GM21423 (cell line): ENCODE measurements at regions not wholly inside any gene's neighbourhood (a gene's known extent, or its start where the extent isn't known, plus 50 kb on each side); places are given as distances from the start of the nearest gene placed in this dataset.

Experiments used
- ATAC-seq: cut with Tn5 transposase; IDR thresholded peaks from one replicate; pipeline ENCODE4 v1.9.1; 2021; ENCODE audit warnings: mild to moderate bottlenecking, moderate library complexity; ENCODE audit not compliant: unreplicated experiment

DNA sequence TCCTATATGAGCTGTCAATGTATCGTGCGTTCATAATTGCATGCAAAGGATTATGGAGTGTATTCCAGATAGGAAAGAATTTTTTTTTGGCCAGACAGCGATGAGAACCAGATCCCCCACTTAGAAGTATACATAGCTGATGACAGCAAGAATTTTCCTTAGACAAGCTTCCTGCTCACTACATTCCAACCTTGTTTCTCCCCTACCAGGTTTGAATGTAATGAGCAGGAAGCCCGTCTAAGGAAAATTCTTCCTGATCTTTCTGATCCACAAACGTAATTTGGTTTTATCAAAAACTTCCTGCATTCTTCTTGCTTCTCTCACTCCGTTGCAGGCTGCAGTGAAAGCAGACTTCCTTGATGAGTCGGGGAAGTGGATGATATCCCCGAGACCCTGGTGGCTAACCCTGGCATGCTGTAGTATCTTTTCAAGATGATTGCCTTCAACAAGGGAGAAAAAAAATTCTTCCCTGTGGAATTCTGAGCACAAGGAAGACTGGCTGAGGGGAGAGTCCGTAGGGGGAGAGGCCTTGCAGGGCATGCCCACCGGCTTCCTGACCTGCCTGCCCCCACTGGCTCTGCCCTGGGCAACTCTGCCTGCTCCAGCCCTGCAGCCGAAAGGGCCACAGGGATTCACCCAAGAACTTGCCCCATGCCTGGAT, 243.1 kb downstream of the TLE3 start:
- no peak for ATAC-seq

- ATAC-seq = no peak
These were observed 242.3 kb downstream of the TLE3 start for GRCh38 chr15:69855258-69856000.

GRCh38 chr15:69857250-69857649, 240.5 kb downstream of the TLE3 start:
- ATAC-seq = no peak

GRCh38 chr15:69857686-69858391, 239.9 kb downstream of the TLE3 start:
- no peak for ATAC-seq

GRCh38 chr15:69858456-69858855, 239.3 kb downstream of the TLE3 start:
- ATAC-seq = no peak

DNA sequence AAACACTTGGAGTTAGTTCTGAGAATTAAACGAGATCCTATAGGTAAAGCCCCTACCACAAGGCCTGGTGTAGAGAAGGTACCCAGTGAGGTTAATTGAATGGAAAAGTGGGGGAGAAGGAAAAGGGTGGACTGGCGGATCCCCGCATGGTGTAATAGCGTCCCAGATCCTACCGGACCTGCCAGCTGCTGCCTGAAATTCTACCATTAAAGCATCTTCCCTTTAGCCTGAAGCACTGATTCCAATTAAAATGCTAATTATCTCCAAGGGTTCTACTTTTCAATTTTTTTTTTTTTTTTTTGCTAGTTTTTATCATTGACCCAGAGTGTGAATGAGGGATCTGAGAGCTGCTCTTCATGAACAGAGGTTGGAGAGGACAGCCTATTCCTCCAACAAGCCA, 237.9 kb downstream of the TLE3 start:
- ATAC-seq = no peak

- ATAC-seq = no peak
These were observed 237.4 kb downstream of the TLE3 start for GRCh38 chr15:69860321-69860720.

GRCh38 chr15:69860921-69861320, 236.8 kb downstream of the TLE3 start:
- ATAC-seq = no peak

GRCh38 chr15:69861331-69862171, 236.2 kb downstream of the TLE3 start:
- no peak for ATAC-seq

DNA sequence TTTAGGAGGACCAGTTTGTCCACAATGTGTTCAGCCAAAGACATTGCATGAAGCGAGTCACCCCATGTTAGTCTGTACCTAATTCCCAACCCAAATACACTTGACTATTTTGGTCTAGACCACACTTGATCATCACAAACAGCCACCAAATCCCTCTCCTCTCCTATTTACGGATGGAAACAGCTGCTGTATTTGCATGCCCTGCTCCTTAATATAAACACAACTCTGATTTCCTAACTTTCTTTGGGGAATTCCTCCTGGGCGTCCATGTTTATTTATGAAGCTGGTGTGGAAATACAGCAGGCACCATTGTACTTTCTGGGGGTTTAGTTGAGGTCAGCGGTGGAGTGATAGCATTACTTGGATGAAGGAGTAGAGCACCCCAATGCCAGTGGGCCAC, 235.2 kb downstream of the TLE3 start:
- no peak for ATAC-seq

- no peak for ATAC-seq
These were observed 234.3 kb downstream of the TLE3 start for GRCh38 chr15:69863446-69863845.

DNA sequence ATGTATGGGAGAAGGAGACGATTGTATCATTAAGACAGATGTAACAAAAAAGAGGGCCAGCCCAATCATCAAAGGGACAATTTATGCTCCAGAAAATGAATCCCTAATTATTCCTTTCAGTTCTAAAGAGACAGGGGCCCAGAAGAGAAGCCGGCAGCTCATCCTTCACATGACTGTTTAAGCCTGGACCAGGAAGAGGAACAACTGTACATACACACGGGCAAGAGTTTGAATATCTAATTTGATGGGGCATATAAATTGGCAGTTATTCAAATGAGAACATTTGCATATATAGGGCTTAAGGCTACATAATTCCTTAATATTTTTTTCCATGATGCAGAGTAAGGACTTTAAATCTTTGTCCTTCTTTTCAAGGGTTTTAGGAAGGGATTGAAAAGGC, 232.3 kb downstream of the TLE3 start:
- ATAC-seq = no peak

- ATAC-seq = no peak
These were observed 229.0 kb downstream of the TLE3 start for GRCh38 chr15:69868756-69869155.

DNA sequence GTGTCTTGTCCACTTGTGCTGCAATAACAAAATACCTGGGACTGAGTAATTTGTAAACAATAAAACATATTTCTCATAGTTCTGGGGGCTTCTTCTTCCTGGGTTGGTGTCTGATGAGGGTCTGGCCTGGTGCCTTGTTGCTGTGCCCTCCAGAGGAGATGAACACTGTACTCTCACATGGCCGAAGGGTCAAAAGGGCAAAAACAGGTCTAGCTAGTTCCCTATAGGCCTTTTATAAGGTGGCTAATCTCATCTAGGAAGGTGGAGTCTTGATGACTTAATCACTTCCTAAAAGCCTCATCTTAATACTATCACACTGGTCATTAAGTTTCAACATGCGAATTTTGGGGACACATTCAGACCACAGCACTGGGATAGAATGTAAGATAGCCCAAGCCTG, 228.4 kb downstream of the TLE3 start:
- no peak for ATAC-seq

DNA sequence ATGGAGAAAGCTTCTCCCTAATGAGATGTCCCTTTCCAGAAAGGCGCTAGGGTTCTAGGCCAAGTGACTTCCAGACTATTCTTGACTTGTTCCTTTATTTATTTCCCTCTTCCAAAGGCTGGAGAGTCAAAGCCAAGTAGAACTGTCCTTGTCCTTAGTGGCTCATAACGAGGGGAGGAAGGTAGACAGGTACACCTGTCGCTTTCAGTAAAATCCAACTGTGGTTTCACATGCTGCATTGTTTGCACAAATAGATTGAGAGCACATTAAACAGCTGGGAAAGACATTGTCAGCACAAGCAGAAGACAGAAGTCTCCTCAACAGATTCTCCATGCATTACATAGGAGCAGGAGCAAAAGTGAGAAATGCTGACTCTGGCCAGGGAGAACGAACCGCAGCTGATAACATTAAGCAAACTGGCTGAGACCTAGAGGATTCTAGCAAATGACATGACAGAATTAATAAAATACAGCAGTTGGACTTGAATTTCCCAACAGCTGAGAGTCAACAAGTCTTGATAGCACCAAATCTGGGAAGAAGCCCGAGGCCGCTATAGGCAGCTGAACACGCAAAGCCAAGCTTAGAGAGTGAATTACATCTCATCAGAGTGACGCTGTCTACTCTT, 227.7 kb downstream of the TLE3 start:
- no peak for ATAC-seq

DNA sequence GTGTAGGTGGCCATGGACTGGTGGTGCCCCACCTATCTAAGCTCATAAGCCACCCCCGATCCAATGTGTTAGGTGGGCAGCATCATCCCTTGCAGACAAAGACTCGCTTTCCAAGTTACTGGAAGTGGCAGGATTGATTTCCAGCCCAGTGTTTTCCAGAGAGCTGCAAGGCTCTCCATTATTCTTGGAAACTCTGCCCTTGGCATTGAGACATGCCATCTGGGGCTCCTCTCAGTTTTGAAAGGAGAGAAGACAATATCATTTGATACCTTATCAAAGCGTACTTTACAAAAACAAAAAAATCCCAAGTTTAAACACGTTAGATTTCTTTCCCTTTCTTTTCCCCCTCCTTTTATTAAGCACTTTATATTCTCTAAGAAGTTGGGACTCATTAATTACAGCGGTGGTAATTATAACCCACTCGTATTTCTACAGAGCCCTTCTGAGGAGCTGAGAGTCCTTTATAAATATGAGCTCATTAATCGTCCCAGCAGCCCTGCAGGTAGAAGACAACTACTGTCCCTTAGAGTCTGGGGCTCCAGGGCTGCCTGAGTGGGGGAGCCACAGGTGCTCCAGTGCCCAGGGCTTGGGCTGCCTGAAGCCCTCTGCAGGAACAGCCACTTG, 226.1 kb downstream of the TLE3 start:
- no peak for ATAC-seq

- no peak for ATAC-seq
These were observed 223.9 kb downstream of the TLE3 start for GRCh38 chr15:69873807-69874206.

GRCh38 chr15:69874321-69874720, 223.4 kb downstream of the TLE3 start:
- ATAC-seq = no peak

- ATAC-seq = no peak
These were observed 221.4 kb downstream of the TLE3 start for GRCh38 chr15:69876064-69876940.
